ENCODE measurements at regions not wholly inside any gene's neighbourhood (a gene's known extent, or its start where the extent isn't known, plus 50 kb on each side); places are given as distances from the start of the nearest gene placed in this dataset.

DNA sequence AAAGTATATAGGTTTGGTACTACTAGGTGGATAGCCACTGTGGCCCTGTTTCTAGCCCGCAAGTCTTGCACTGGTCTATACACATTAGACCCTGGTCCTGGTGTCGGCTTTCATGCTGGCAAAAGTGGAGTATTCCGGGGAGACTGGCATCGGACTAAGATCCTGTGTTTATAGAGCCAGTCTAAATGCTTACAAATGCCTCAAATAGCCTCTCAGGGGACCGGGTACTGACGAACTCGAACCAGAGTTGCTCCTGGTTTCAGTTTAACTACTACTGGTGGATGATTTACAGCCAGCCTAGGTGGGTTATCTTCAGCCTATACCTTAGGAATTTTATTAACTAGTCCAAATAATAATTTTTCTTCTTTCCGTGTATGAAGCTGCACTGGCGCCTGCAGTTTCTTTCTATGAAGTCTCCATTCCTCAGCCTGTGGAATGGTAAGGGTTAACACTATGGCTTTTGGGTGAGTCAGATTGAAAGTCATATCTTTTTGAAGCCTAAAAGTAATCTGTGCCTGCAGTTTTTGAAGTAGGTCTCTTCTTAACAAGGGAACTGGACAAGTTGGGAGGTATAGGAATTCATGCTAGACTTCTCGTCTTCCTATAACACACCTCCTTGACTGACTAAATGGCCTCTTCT, 51.3 kb downstream of the OR10H4 start:
- no peak for DNase-seq (ENCODE audit: low read depth in 2 of 2)

DNA sequence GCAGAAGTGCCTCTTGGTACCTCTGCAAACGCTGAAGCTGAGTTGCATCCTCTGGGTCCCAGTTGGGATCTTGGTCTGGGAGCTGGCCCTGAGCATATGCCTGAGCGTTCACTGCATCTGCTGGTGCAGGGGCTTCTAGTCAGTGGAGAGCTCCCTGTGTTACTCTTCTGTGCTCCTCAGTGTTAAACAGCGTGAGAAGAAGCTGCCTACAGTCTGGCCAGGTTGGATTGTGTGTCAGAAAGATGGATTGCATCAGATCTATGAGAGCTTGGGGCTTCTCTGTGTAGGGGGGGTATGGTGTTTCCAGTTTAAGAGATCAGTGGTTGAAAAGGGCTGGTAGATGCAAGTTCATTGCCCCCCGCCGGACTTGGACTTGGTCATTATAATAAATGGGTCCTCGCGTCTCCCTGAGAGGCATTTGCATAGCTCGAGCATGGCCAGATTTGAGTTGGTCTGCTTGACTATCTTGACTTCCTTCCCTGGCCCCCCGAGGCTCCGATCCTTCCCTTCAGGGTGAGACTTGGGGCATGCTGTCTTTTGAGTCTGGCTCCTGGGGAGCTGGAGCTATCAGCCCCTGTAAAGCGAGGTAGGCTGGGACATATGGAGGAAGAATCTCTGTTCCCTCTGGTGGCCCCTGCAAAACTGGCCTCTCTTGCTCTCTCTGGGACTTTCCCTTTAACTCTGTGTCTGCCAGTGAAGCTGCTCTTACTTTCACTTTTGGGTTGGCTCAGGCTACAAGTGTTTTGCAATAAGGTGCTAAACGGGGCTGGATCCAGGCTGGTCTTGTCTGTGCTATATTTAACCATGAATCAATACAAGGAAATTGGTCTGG, 52.9 kb downstream of the OR10H4 start:
- DNase-seq (ENCODE audit: low read depth in 2 of 2): peak; percentile 8 to 14

- DNase-seq (ENCODE audit: low read depth in 2 of 2): no peak
Observed at GRCh38 chr19:16002406-16003384, 53.9 kb downstream of the OR10H4 start.

GRCh38 chr19:16003391-16003790, 54.6 kb downstream of the OR10H4 start:
- DNase-seq (ENCODE audit: low read depth in 2 of 2): no peak

- DNase-seq (ENCODE audit: low read depth in 2 of 2): no peak
Observed at GRCh38 chr19:16005925-16006324, 57.1 kb downstream of the OR10H4 start.

GRCh38 chr19:16012552-16012951, 63.7 kb upstream of the TPM4 start:
- DNase-seq (ENCODE audit: low read depth in 2 of 2): no peak

DNA sequence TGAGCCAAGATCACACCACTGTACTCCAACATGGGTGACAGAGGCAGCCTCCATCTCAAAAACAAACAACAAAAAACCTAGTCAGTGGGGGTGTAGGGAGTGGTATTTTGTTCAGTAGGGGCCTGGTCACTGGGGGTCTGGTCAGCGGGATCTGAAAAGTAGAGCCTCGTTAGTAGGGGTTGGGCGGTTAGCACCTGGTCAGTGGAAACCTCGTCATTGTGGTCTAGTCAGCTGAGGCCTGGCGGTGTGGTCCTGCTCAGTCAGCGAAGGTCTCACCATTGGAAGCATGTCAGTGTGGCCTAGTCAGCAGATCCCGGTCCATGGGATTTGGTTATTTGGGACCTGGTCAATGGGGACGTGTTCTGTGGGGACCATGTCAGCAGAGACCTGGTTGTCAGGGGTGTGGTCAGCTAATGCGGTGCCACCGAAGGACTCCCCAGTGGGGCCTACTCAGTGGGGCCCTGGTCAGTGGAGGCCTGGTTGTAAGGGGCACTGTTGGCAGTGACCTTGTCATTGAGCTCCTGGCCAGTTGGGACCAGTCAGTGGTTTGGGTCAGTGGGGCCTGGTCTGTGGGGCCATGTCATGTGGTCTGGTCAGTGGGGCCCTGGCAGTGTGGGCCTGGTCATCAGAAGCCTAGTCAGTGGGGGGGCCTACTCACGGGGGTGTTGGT, 63.0 kb upstream of the TPM4 start:
- DNase-seq (ENCODE audit: low read depth in 2 of 2): no peak

DNA sequence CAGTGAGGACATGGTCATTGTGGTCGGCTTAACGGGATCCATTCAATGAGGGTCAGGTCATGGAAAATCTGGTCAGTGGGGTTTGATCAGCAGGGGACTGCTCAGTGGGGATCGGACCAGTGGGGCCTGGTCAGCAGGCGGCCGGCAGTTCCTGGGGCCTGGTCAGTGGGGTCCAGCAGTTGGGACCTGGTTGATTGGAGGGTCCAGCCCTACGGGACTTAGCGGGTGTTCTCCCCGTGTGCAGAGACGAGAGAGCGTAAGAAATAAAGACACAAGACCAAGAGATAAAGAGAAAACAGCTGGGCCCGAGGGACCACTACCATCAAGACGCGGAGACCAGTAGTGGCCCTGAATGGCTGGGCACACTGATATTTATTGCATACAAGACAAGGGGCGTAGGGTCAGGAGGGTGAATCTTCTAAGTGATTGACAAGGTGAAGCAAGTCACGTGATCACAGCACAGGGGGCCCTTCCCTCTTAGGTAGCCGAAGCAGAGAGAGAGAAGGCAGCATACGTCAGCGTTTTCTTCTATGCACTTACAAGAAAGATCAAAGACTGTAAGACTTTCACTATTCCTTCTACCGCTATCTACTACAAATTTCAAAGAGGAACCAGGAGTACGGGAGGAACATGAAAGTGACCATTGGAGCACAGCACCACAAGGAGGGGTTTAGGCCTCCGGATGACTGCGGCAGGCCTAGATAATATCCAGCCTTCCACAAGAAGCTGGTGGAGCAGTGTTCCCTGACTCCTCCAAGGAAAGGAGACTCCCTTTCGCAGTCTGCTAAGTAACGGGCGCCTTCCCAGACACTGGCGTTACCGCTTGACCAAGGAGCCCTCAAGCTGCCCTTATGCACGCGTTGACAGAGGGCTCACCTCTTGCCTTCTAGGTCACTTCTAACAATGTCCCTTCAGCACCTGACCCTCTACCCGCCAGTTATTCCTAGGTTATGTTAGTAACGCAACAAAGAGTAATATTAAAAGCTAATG, 62.1 kb upstream of the TPM4 start:
- no peak for DNase-seq (ENCODE audit: low read depth in 2 of 2)

DNA sequence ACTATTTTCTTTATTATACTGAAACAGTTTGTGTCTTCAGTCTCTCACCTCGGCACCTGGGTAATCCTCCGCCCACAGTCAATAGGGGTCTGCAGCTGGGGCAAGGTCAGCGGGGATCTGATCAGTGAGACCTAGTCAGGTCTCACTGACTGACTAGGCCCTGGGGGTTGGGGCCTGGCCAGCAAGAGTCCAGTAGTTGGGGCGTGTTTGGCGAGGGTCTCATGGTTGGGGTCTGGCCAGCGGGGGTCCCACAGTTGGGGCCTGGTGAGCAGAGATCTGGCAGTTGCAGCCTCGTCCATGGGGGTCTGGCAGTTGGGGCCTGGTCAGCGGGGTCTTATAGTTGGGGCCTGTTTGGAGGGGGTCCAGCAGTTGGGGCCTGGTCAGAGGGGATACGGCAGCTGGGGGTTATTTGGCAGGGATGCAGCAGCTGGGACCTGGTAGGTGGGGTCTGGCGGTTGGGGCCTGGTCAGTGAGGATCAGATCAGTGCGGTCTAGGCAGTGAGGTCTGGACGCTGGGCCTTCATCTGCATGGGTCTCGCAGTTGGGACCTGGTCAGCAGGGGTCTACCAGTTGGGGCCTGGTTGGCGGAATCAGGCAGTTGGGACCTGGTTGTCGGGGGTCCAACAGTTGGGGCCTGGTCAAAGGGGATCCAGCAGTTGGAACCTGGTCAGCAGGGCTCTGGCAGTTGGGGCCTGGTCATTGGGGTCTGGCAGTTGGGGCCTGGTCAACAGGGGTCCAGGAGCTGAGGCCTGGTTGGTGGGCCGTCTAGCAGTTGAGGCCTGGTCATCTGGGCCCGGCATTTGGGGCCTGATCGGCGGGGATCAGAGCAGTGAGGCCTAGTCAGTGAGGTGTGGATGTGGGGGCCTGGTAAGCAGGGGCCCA, 61.1 kb upstream of the TPM4 start:
- no peak for DNase-seq (ENCODE audit: low read depth in 2 of 2)

DNA sequence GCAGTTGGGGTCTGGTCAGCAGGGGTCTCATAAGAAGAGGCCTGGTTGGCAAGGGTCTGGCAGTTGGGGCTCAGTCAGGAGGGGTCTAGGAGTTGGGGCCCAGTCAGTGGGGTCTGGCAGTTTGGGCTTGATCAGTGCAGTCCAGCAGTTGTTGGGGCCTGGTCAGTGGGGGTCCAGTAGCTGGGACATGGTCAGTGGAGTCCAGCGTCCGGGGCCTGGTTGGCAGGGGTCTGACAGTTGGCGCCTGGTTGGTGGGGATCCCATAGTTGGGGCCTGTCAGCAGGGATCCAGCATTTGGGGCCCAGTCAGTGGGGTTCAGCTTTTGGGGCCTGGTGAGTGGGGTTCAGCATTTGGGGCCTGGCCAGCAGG, 60.5 kb upstream of the TPM4 start:
- DNase-seq (ENCODE audit: low read depth in 2 of 2): no peak

- DNase-seq (ENCODE audit: low read depth in 2 of 2): no peak
Observed at GRCh38 chr19:16016226-16017137, 59.8 kb upstream of the TPM4 start.

- DNase-seq (ENCODE audit: low read depth in 2 of 2): no peak
Observed at GRCh38 chr19:16017138-16017490, 59.2 kb upstream of the TPM4 start.

GRCh38 chr19:16018106-16018755, 58.1 kb upstream of the TPM4 start:
- DNase-seq (ENCODE audit: low read depth in 2 of 2): no peak

- no peak for DNase-seq (ENCODE audit: low read depth in 2 of 2)
Observed at GRCh38 chr19:16018801-16019551, 57.3 kb upstream of the TPM4 start.

DNA sequence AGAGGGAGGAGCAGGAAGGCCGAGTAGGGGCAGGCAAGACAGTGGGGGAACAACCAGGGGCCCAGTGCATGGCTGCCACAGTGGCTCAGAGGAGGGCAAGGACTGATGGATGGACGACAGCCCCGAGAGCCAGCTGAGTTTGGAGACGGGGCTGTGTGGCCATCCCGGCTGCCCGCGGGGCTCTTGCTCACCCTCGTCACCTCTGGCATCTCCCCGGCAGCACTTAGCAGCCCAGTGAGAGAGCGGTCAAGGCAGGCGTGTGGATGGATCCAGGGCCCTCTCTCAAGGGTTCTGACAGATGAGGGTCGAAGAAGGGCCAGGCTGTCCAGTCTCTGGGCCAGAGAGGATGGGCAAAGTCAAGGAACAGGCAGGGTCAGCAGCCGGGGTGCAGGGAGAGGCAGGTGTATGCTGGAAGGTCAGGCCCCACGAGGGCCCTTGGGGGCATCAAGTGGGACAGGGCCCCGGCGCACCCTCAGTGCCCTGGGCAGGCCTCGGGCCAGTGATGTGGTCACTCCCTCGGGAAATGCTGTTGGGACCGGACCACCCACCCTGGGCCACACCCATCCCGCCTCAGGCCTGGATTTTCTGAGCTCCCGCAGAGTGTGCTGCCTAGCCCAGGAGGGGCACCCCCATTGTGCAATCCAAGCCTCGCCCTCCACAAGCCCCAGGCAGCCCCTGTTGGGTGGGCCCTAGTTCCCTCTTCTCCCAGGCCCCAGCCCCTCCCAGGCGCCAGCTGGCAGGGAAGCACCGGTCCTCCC, 56.4 kb upstream of the TPM4 start:
- DNase-seq (ENCODE audit: low read depth in 2 of 2): no peak

DNA sequence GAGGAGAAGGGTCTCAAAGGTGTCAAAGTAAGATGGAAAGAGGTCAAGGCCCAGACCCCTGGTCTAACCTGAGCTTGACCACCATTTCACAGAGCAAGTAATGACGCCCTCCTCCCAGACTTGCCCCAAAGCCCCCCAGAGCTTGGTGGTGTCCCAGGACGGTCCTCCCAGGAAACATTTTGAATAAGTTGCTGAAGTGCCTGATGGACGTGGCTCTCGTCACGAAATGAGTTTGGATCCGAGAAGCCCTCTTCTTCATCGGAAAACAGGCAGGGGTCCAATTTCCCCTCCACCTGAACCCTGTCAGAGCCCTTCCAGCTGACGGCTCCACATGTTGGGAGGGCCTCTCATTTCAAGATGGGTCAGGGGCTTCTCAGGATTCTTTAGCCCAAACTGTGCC, 54.5 kb upstream of the TPM4 start:
- no peak for DNase-seq (ENCODE audit: low read depth in 2 of 2)
